HPDE6-E6E7 (cell line): ENCODE measurements at regions not wholly inside any gene's neighbourhood (a gene's known extent, or its start where the extent isn't known, plus 50 kb on each side); places are given as distances from the start of the nearest gene placed in this dataset.
"Not testable (repeated sequence)": the region's sequence is repeated elsewhere in the genome, so short reads cannot be mapped to it uniquely, and the experiment has no call there.

Experiments
- DNase-seq: peaks from one replicate; pipeline ENCODE4 v3.0.0; 2011; ENCODE audit warnings: missing footprints; ENCODE audit errors: extremely low spot score

GRCh38 chr13:67577361-67577760 is 347.2 kb upstream of the PCDH9 start:
- no peak for DNase-seq

- DNase-seq: peak; percentile 22
Observed at GRCh38 chr13:67574320-67575233, 344.4 kb upstream of the PCDH9 start.

- DNase-seq: no peak
Observed at GRCh38 chr13:67568205-67568604, 338.1 kb upstream of the PCDH9 start.

- no peak for DNase-seq
Observed at GRCh38 chr13:67557642-67558241, 327.6 kb upstream of the PCDH9 start.

GRCh38 chr13:67557118-67557517 is 327.0 kb upstream of the PCDH9 start:
- no peak for DNase-seq

- no peak for DNase-seq
Observed at GRCh38 chr13:67554746-67555452, 324.8 kb upstream of the PCDH9 start.

GRCh38 chr13:67554286-67554685 is 324.1 kb upstream of the PCDH9 start:
- no peak for DNase-seq

GRCh38 chr13:67549331-67549730 is 319.2 kb upstream of the PCDH9 start:
- DNase-seq: no peak

GRCh38 chr13:67538906-67539305 is 308.8 kb upstream of the PCDH9 start:
- DNase-seq: no peak

- no peak for DNase-seq
Observed at GRCh38 chr13:67520886-67521285, 290.8 kb upstream of the PCDH9 start.

- DNase-seq: no peak
Observed at GRCh38 chr13:67519356-67519755, 289.2 kb upstream of the PCDH9 start.

GRCh38 chr13:67518785-67519184 is 288.6 kb upstream of the PCDH9 start:
- DNase-seq: no peak

GRCh38 chr13:67515895-67516294 is 285.8 kb upstream of the PCDH9 start:
- peak; percentile 8 for DNase-seq

GRCh38 chr13:67509018-67509417 is 278.9 kb upstream of the PCDH9 start:
- DNase-seq: no peak

GRCh38 chr13:67508275-67508674 is 278.1 kb upstream of the PCDH9 start:
- not testable (repeated sequence) for DNase-seq

GRCh38 chr13:67506407-67506806 is 276.3 kb upstream of the PCDH9 start:
- DNase-seq: no peak

GRCh38 chr13:67505376-67505775 is 275.2 kb upstream of the PCDH9 start:
- no peak for DNase-seq

- DNase-seq: no peak
Observed at GRCh38 chr13:67498948-67499347, 268.8 kb upstream of the PCDH9 start.

GRCh38 chr13:67493835-67494234 is 263.7 kb upstream of the PCDH9 start:
- no peak for DNase-seq

GRCh38 chr13:67489016-67489415 is 258.9 kb upstream of the PCDH9 start:
- no peak for DNase-seq

GRCh38 chr13:67481445-67481844 is 251.3 kb upstream of the PCDH9 start:
- no peak for DNase-seq

GRCh38 chr13:67474115-67474514 is 244.0 kb upstream of the PCDH9 start:
- DNase-seq: no peak

- no peak for DNase-seq
Observed at GRCh38 chr13:67469623-67470022, 239.5 kb upstream of the PCDH9 start.
